WERI-Rb-1 (cell line): ENCODE measurements at regions not wholly inside any gene's neighbourhood (a gene's known extent, or its start where the extent isn't known, plus 50 kb on each side); places are given as distances from the start of the nearest gene placed in this dataset.

Experiments used
- DNase-seq: peaks from one replicate; pipeline ENCODE4 v3.0.0-alpha.2; 2020
- H3K27ac ChIP-seq: fragments of 250-450 bp; sonication (Bioruptor Pico); 2 replicates; pipeline ENCODE4 v1.5.1; 2020; ENCODE audit warnings: mild to moderate bottlenecking, moderate library complexity
- H3K27me3 ChIP-seq: fragments of 250-450 bp; sonication (Bioruptor Pico); 2 replicates; pipeline ENCODE4 v1.5.1; 2021; ENCODE audit warnings: mild to moderate bottlenecking, low read depth, moderate library complexity; ENCODE audit not compliant: insufficient read depth, severe bottlenecking
- H3K36me3 ChIP-seq: fragments of 250-450 bp; sonication (Bioruptor Pico); 2 replicates; pipeline ENCODE4 v1.5.1; 2020; ENCODE audit warnings: mild to moderate bottlenecking, moderate library complexity
- H3K4me3 ChIP-seq: 2 replicates; pipeline ENCODE4 v1.5.1; 2011; ENCODE audit warnings: low read depth, mild to moderate bottlenecking, control low read depth, low read length
- H3K9me3 ChIP-seq: fragments of 250-450 bp; sonication (Bioruptor Pico); 2 replicates; pipeline ENCODE4 v1.5.1; 2021; ENCODE audit warnings: mild to moderate bottlenecking, moderate library complexity; ENCODE audit not compliant: severe bottlenecking
- TF ChIP-seq, protein P1 (sequence below): IDR thresholded peaks from 2 replicates; pipeline ENCODE4 v1.5.1; 2011; ENCODE audit warnings: low read depth, mild to moderate bottlenecking, control low read depth, inconsistent platforms, low read length

DNA sequence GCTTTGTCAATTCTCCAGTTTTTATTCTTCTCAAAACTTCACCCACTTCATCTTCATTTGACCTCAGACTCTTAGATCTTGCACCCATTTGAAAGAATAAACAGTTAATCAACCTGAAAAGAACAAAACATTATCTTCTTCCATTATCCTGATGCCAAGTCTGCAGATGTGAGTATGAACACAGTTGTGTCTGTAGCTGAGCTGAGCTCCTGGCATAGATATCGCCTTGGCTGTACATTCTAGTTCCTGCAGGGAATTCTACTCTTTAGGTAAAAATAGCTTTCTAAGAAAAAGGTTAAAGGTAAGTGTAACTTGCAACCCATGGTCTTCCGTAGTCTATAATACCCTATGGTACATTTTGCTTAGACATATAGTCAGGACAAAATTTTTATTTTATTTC lies 169.7 kb downstream of the KCNA5 start:
- Histone ChIP-seq H3K4me3 (no peak overlapping the region), H3K27ac (no peak overlapping the region), H3K27me3 (no peaks in the 10 kb centered on the region), H3K9me3 (no peaks in the 10 kb centered on the region), H3K36me3 (no peaks in the 10 kb centered on the region)
- TF ChIP-seq, protein P1, sequence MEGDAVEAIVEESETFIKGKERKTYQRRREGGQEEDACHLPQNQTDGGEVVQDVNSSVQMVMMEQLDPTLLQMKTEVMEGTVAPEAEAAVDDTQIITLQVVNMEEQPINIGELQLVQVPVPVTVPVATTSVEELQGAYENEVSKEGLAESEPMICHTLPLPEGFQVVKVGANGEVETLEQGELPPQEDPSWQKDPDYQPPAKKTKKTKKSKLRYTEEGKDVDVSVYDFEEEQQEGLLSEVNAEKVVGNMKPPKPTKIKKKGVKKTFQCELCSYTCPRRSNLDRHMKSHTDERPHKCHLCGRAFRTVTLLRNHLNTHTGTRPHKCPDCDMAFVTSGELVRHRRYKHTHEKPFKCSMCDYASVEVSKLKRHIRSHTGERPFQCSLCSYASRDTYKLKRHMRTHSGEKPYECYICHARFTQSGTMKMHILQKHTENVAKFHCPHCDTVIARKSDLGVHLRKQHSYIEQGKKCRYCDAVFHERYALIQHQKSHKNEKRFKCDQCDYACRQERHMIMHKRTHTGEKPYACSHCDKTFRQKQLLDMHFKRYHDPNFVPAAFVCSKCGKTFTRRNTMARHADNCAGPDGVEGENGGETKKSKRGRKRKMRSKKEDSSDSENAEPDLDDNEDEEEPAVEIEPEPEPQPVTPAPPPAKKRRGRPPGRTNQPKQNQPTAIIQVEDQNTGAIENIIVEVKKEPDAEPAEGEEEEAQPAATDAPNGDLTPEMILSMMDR = no peak
- no peak for DNase-seq

- no peak overlapping the region for H3K27ac ChIP-seq
- no peaks in the 10 kb centered on the region for H3K36me3 ChIP-seq
- DNase-seq = no peak
- no peak overlapping the region for H3K4me3 ChIP-seq
- H3K27me3 ChIP-seq = no peaks in the 10 kb centered on the region
- no peaks in the 10 kb centered on the region for H3K9me3 ChIP-seq
- TF ChIP-seq, protein P1 = no peak
These were observed 170.3 kb downstream of the KCNA5 start for GRCh38 chr12:5213990-5214389.

- Histone ChIP-seq H3K36me3 (no peaks in the 10 kb centered on the region), H3K27me3 (no peaks in the 10 kb centered on the region), H3K9me3 (no peaks in the 10 kb centered on the region), H3K27ac (no peak overlapping the region), H3K4me3 (no peak overlapping the region)
- TF ChIP-seq, protein P1 = no peak
- no peak for DNase-seq
These were observed 174.3 kb downstream of the KCNA5 start for GRCh38 chr12:5217936-5218335.

DNA sequence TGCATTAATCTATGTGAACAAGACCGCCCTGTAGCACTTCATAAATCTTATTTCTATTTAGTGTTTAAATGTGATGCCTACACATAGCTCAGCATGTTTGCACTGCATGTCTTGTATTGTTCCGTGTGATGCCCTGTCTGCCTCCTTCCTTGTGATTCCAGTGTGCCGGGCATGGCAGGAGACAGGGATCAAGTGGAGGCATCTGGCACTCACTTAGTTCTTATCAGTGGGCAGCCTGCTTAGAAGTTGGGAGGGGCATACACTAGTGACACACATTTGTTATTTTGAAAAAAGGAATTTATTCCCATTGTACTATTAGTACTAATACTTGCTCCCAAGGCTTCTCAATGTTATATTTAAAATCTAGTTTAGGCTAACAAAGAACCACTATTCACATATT lies 176.4 kb downstream of the KCNA5 start:
- TF ChIP-seq, protein P1 = no peak
- H3K27ac ChIP-seq = no peak overlapping the region
- no peaks in the 10 kb centered on the region for H3K9me3 ChIP-seq

DNA sequence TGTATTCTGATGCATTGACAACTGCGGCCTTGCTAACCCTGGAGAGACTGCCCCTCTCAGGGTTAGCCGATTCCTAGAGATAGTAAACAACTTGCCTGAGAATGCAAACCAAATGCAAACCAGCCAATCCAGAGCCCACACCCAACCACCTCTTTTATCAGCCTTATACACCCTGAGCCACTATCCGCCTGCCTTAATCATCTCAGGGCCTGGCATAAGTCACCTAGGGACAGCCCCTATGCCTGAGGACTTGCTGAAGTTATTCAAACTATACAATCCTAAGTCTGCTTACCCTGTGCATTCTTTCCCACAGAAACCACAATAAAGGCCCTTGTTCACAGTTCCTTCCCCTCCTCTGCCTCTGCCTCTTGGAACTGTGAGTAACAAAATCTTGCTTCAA lies 177.2 kb downstream of the KCNA5 start:
- Histone ChIP-seq H3K9me3 (no peaks in the 10 kb centered on the region), H3K4me3 (no peak overlapping the region), H3K36me3 (no peaks in the 10 kb centered on the region), H3K27ac (no peak overlapping the region), H3K27me3 (no peaks in the 10 kb centered on the region)
- no peak for DNase-seq
- TF ChIP-seq, protein P1 = no peak

More for the DNA sequence above, 176.4 kb downstream of the KCNA5 start:
- Histone ChIP-seq H3K36me3 (no peaks in the 10 kb centered on the region), H3K4me3 (no peak overlapping the region), H3K27me3 (no peaks in the 10 kb centered on the region)
- no peak for DNase-seq

DNA sequence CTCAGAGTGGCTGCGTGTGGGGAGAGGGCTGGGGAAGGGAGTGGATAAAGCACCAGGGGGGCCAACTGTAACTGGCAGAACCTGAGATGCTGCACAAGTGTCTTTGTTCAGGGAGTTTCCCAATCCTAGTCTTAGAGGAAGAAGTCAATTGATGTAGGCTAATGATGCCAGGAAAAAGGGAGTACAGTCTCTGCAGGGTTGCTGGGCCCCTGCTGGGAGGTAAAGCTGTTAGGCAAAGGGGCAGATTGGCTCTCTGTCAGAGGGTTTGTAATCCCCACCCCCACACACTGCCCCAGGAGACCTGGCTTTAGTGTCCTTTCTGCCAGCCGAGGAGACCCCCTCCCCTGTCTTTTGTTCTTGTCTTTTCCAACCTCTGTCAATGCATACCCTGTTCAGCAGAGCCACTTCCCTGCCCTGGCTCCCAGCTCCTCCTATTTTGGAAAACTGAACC lies 178.4 kb downstream of the KCNA5 start:
- DNase-seq = peak; percentile 57
- TF ChIP-seq, protein P1 = no peak
- Histone ChIP-seq H3K27ac (no peak overlapping the region), H3K27me3 (no peaks in the 10 kb centered on the region), H3K9me3 (no peaks in the 10 kb centered on the region), H3K4me3 (no peak overlapping the region), H3K36me3 (no peaks in the 10 kb centered on the region)
